MM.1S (cell line): ENCODE measurements at regions not wholly inside any gene's neighbourhood (a gene's known extent, or its start where the extent isn't known, plus 50 kb on each side); places are given as distances from the start of the nearest gene placed in this dataset.

Source experiments
- DNase-seq: peaks from one replicate; pipeline ENCODE4 v3.0.0-alpha.2; 2015
- H2AFZ ChIP-seq: fragments of 300-600 bp; sonication (generic); 2 replicates; pipeline ENCODE4 v1.6.0; 2016; ENCODE audit warnings: antibody characterized with exemption, low read length
- H3F3A ChIP-seq: fragments of 300-600 bp; sonication (generic); 2 replicates; pipeline ENCODE4 v1.6.1; 2016; ENCODE audit warnings: mild to moderate bottlenecking, antibody characterized with exemption, low read length, moderate library complexity, mixed read lengths; ENCODE audit not compliant: insufficient read depth
- H3K27ac ChIP-seq: fragments of 300-600 bp; sonication (generic); 2 replicates; pipeline ENCODE4 v1.5.1; 2016; ENCODE audit warnings: mild to moderate bottlenecking, low read length
- H3K27me3 ChIP-seq: fragments of 300-600 bp; sonication (generic); replicated peaks from 2 replicates; pipeline ENCODE4 v1.6.0; 2016; ENCODE audit warnings: low read length; ENCODE audit not compliant: insufficient read depth
- H3K36me3 ChIP-seq: fragments of 300-600 bp; sonication (generic); replicated peaks from 2 replicates; pipeline ENCODE4 v1.6.1; 2016; ENCODE audit warnings: mild to moderate bottlenecking, low read length, mixed read lengths; ENCODE audit not compliant: insufficient read depth
- H3K4me1 ChIP-seq: fragments of 300-600 bp; sonication (generic); 2 replicates; pipeline ENCODE4 v1.6.1; 2016; ENCODE audit warnings: low read length, mixed read lengths
- H3K4me2 ChIP-seq: fragments of 300-600 bp; sonication (generic); 2 replicates; pipeline ENCODE4 v1.6.0; 2016; ENCODE audit warnings: low read depth, low read length
- H3K4me3 ChIP-seq: fragments of 300-600 bp; sonication (generic); 2 replicates; pipeline ENCODE4 v1.5.1; 2016; ENCODE audit warnings: low read length, mixed read lengths
- H3K79me2 ChIP-seq: fragments of 300-600 bp; sonication (generic); 2 replicates; pipeline ENCODE4 v1.6.1; 2016; ENCODE audit warnings: mixed run types, low read length, mixed read lengths
- H3K9ac ChIP-seq: fragments of 300-600 bp; sonication (generic); 2 replicates; pipeline ENCODE4 v1.6.1; 2016; ENCODE audit warnings: low read length, mixed read lengths
- H3K9me2 ChIP-seq: fragments of 300-600 bp; sonication (generic); replicated peaks from 2 replicates; pipeline ENCODE4 v1.6.1; 2016; ENCODE audit warnings: mild to moderate bottlenecking, low read length, mixed read lengths; ENCODE audit not compliant: insufficient read depth
- H3K9me3 ChIP-seq: fragments of 300-600 bp; sonication (generic); replicated peaks from 2 replicates; pipeline ENCODE4 v1.6.1; 2016; ENCODE audit warnings: mild to moderate bottlenecking, low read length, mixed read lengths; ENCODE audit not compliant: insufficient read depth
- H4K20me1 ChIP-seq: fragments of 300-600 bp; sonication (generic); 2 replicates; pipeline ENCODE4 v1.6.1; 2016; ENCODE audit warnings: mild to moderate bottlenecking, low read length, moderate library complexity, mixed read lengths; ENCODE audit not compliant: insufficient read depth
- CTCF ChIP-seq: fragments of 300-600 bp; sonication (generic); IDR thresholded peaks from 2 replicates; pipeline ENCODE4 v1.5.1; 2016; ENCODE audit warnings: antibody characterized with exemption, low read length, mixed read lengths
- EZH2 ChIP-seq: fragments of 300-600 bp; sonication (generic); optimal IDR thresholded peaks from 2 replicates; pipeline ENCODE3; 2017; ENCODE audit warnings: low read depth, mild to moderate bottlenecking, antibody characterized with exemption, low read length, mixed read lengths
- EZH2phosphoT487 ChIP-seq: fragments of 300-600 bp; sonication (generic); IDR thresholded peaks from 2 replicates; pipeline ENCODE4 v1.6.1; 2018; ENCODE audit warnings: antibody characterized with exemption, low read length

DNA sequence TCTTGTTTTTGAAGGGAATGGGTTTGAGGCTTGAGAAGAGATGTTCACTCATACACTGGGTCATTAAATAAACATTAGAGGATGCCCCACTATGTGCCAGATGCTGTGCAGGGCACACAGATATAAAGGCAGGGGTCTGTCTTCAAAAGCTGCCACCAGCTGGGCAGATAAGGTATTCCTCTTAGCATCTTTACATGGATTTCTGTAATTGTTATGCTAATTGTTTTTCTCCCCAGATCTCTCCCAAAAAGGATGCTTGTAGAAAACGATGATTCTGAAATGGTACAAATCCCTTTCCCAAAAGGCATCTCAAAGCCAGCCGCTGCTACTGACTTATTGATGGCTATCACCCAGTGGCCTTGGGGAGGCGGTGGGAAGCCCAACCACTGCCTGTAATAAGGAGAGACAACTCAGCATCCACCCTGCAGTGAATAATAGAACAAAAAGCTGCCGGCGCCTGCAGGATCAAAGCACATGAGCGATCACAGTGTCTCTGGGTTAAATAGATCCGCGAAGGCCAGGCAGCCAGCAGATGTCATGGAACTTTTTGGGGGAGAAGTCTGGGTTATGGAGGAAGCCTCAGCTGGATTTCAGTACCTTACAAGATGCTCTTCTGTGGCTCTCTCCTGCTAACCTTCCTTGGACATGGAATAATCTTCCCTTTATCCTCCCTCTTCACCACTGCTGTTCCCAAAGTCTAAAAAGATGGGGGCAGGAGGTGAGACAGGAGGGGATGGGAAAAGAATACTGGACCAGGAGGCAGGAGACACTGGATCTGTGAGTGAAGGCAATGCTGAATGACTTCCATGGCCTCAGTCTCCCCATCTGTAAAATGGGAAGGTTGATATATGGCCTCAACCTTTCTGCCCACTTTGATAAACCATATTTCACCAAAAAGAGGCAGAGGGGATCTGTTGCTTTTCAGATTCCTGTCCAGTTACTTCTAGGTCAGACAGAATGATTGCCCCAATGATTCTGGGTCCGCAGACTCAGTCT is 54.8 kb upstream of the CD34 start:
- Histone ChIP-seq H3K9me2 (no peaks in the 10 kb centered on the region), H2AFZ (no peak overlapping the region), H3K4me2 (no peak overlapping the region), H3K27me3 (no peaks in the 10 kb centered on the region), H3K4me1 (peaks cover 9% of the 10 kb centered on the region), H3K9ac (no peak overlapping the region), H3K79me2 (no peaks in the 10 kb centered on the region), H4K20me1 (no peaks in the 10 kb centered on the region), H3K4me3 (no peak overlapping the region), H3F3A (no peaks in the 10 kb centered on the region), H3K27ac (no peak overlapping the region), H3K36me3 (no peaks in the 10 kb centered on the region), H3K9me3 (no peaks in the 10 kb centered on the region)
- 0 out of 2 replicates have a peak, but pooled peaks have one; percentile 11 for TF ChIP-seq CTCF
- TF ChIP-seq EZH2phosphoT487 = no peak
- no peak for DNase-seq

DNA sequence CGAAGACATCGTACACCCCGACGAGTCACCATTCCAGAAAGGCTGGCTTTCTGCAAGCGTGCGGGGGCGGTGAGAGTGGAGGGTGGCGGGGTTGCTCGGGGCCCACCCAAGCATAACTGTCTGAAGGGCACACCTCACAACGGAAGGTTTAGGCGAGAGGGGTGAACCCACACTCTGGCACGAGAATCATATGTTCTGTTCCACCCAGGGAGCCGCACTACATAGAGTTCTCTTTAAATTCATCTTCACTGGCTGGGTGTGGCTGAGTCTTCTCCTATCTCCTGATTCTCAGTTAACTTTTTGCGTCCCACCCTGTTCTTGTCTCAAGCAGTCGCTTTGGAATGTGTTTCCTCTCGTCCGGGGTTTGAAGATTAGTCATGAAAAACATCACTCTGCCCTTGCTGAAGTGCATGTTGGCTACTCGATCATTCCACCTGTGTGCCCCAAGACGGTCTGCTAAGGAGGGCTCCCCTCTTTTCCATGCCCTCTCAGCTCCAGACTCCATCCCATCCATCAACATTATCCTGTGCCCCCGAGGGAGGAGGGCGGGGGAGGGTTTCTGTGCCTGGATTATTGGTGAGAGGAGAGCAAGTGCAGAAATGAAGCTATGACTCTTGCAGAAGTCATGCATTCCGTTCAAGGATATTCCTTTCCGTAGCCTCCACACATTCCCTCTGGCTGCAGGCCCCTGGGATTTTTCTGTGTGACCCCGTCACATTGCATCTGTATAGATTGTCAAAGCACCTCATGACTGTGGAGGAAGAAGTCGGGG is 53.5 kb upstream of the CD34 start:
- Histone ChIP-seq H3K4me2 (peak overlapping the region; percentile 98; the same call in 1 of the 2 replicates), H3K9me3 (no peaks in the 10 kb centered on the region), H3K36me3 (no peaks in the 10 kb centered on the region), H3F3A (no peaks in the 10 kb centered on the region), H3K27me3 (no peaks in the 10 kb centered on the region), H3K9me2 (no peaks in the 10 kb centered on the region), H3K79me2 (no peaks in the 10 kb centered on the region), H3K4me3 (0 out of 2 replicates have a peak overlapping the region, but pooled peaks have one; percentile 85), H3K4me1 (peaks cover 9% of the 10 kb centered on the region), H3K9ac (no peak overlapping the region; the same call in 1 of the 2 replicates), H4K20me1 (no peaks in the 10 kb centered on the region), H2AFZ (peak overlapping the region; percentile 100), H3K27ac (no peak overlapping the region)
- no peak for TF ChIP-seq CTCF
- TF ChIP-seq EZH2phosphoT487 = no peak
- no peak for TF ChIP-seq EZH2
- no peak for DNase-seq

GRCh38 chr1:207963427-207964194 is 52.7 kb upstream of the CD34 start:
- no peaks in the 10 kb centered on the region for H3K9me3 ChIP-seq
- H3K4me3 ChIP-seq = peak overlapping the region; percentile 85
- TF ChIP-seq CTCF = peak; percentile 100
- no peak for TF ChIP-seq EZH2phosphoT487
- no peaks in the 10 kb centered on the region for H4K20me1 ChIP-seq
- no peaks in the 10 kb centered on the region for H3K36me3 ChIP-seq
- peak overlapping the region; percentile 98 for H3K4me2 ChIP-seq
- DNase-seq = peak; percentile 91
- H3K9ac ChIP-seq = peak overlapping the region; percentile 83
- peaks cover 9% of the 10 kb centered on the region for H3K4me1 ChIP-seq
- H3K27ac ChIP-seq = no peak overlapping the region
- H3K9me2 ChIP-seq = no peaks in the 10 kb centered on the region
- H3K79me2 ChIP-seq = no peaks in the 10 kb centered on the region
- H2AFZ ChIP-seq = peak overlapping the region; percentile 100
- H3F3A ChIP-seq = no peaks in the 10 kb centered on the region
- H3K27me3 ChIP-seq = no peaks in the 10 kb centered on the region
